HL-60 (cell line): ENCODE measurements at regions not wholly inside any gene's neighbourhood (a gene's known extent, or its start where the extent isn't known, plus 50 kb on each side); places are given as distances from the start of the nearest gene placed in this dataset.

Experiments
- DNase-seq, 2 experiments: peaks; one replicate each; pipeline ENCODE4 v3.0.0-alpha.2; 2010 to 2020; ENCODE audit warnings: low read depth in 1 of 2, low spot score in 1 of 2
- H3K27ac ChIP-seq: fragments of 250-450 bp; sonication (Bioruptor Pico); replicated peaks from 2 replicates; pipeline ENCODE4 v1.5.1; 2020; ENCODE audit warnings: mild to moderate bottlenecking, moderate library complexity
- H3K27me3 ChIP-seq: fragments of 250-450 bp; sonication (Bioruptor Pico); 2 replicates; pipeline ENCODE4 v1.5.1; 2021; ENCODE audit warnings: mild to moderate bottlenecking, moderate library complexity; ENCODE audit not compliant: insufficient read depth, poor library complexity, severe bottlenecking
- H3K4me3 ChIP-seq: replicated peaks from 2 replicates; pipeline ENCODE4 v1.5.1; 2011; ENCODE audit warnings: mild to moderate bottlenecking, control low read depth, low read length; ENCODE audit not compliant: insufficient read depth
- GABPA ChIP-seq: IDR thresholded peaks from 2 replicates; pipeline ENCODE4 v1.6.1; 2012; ENCODE audit warnings: low read depth
- POLR2AphosphoS5 ChIP-seq: IDR thresholded peaks from 2 replicates; pipeline ENCODE4 v1.6.1; 2012; ENCODE audit warnings: low read depth
- REST ChIP-seq: IDR thresholded peaks from 2 replicates; pipeline ENCODE4 v1.6.1; 2012; ENCODE audit warnings: low read depth; ENCODE audit not compliant: insufficient replicate concordance
- SPI1 ChIP-seq: IDR thresholded peaks from 2 replicates; pipeline ENCODE4 v1.6.1; 2012; ENCODE audit warnings: low read depth, mild to moderate bottlenecking, borderline replicate concordance
- TF ChIP-seq, protein P1 (sequence below): IDR thresholded peaks from one replicate; pipeline ENCODE4 v1.5.1; 2011; ENCODE audit warnings: low read length, control low read depth, inconsistent platforms; ENCODE audit not compliant: insufficient read depth

- no peak for DNase-seq
- no peak overlapping the region for H3K4me3 ChIP-seq
- TF ChIP-seq SPI1 = no peak
- H3K27me3 ChIP-seq = no peaks in the 10 kb centered on the region
- H3K27ac ChIP-seq = no peak overlapping the region
Observed at GRCh38 chr9:12415361-12415760, 277.8 kb upstream of the TYRP1 start.

DNA sequence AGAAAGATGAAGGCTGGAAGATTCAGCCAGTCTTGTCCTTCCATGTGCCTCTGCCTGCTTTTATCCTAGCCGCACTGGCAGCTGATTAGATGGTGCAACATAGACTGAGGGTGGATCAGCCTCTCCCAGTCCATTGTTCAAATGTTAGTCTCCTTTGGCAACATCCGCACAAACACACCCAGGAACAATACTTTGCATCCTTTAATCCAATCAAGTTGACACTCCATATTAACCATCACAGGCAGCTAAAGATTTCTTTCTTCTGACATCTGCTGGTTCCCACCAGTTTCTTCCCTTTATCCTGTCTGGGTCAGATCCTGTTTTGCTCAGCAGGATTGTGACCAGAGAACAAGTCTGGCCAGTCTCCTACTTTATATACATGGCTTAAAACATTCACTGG is 276.5 kb upstream of the TYRP1 start:
- DNase-seq = no peak
- no peak overlapping the region for H3K27ac ChIP-seq
- no peaks in the 10 kb centered on the region for H3K27me3 ChIP-seq
- H3K4me3 ChIP-seq = no peak overlapping the region
- TF ChIP-seq GABPA (no peak), POLR2AphosphoS5 (no peak), SPI1 (no peak), REST (no peak)
- TF ChIP-seq, protein P1, sequence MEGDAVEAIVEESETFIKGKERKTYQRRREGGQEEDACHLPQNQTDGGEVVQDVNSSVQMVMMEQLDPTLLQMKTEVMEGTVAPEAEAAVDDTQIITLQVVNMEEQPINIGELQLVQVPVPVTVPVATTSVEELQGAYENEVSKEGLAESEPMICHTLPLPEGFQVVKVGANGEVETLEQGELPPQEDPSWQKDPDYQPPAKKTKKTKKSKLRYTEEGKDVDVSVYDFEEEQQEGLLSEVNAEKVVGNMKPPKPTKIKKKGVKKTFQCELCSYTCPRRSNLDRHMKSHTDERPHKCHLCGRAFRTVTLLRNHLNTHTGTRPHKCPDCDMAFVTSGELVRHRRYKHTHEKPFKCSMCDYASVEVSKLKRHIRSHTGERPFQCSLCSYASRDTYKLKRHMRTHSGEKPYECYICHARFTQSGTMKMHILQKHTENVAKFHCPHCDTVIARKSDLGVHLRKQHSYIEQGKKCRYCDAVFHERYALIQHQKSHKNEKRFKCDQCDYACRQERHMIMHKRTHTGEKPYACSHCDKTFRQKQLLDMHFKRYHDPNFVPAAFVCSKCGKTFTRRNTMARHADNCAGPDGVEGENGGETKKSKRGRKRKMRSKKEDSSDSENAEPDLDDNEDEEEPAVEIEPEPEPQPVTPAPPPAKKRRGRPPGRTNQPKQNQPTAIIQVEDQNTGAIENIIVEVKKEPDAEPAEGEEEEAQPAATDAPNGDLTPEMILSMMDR = no peak

DNA sequence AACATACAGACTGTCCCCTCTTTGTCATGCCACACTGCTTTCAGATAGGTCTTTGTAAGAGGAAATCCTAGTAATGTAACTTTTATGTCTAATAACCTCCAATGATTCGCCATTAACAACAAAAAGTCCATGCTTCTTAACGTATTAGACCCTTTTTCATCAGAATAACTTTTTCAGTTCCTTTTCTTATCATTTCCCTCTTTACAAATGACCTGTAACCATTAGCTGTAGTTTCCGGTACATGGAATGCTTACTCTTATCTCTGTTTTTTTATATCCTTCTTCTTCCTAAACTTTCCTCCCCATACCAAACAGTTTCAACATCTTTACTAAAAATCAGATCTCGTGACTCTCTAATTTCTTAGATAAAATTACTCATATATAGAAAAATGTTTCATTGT is 268.9 kb upstream of the TYRP1 start:
- no peak overlapping the region for H3K4me3 ChIP-seq
- no peak overlapping the region for H3K27ac ChIP-seq
- no peak for DNase-seq
- H3K27me3 ChIP-seq = no peaks in the 10 kb centered on the region
- TF ChIP-seq, protein P1 = no peak
- no peak for TF ChIP-seq REST
- TF ChIP-seq POLR2AphosphoS5 = no peak
- TF ChIP-seq SPI1 = no peak
- TF ChIP-seq GABPA = no peak

- Histone ChIP-seq H3K27ac (no peak overlapping the region), H3K27me3 (no peaks in the 10 kb centered on the region), H3K4me3 (no peak overlapping the region)
- TF ChIP-seq GABPA (no peak), REST (no peak), POLR2AphosphoS5 (no peak), SPI1 (no peak)
- TF ChIP-seq, protein P1 = no peak
- no peak for DNase-seq
Observed at GRCh38 chr9:12425878-12426864, 267.0 kb upstream of the TYRP1 start.
